Adrenal gland (tissue), 9 donors: ENCODE measurements at regions not wholly inside any gene's neighbourhood (a gene's known extent, or its start where the extent isn't known, plus 50 kb on each side); places are given as distances from the start of the nearest gene placed in this dataset.

Source experiments
- DNase-seq, 7 donors: peaks; one replicate each; pipeline ENCODE4 v3.0.0-alpha.2; 2019 to 2020
- H3K27ac ChIP-seq, 5 donors: fragments of 200-600 bp; sonication (generic) in 4 of 5; 1 replicate in 3 of 5; 2 replicates in 2 of 5; pipeline versions ENCODE4 v1.5.1 to v1.8.0; 2016 to 2020; ENCODE audit warnings: mild to moderate bottlenecking in 1 of 5
- H3K27me3 ChIP-seq: fragments of 200-600 bp; 2 replicates; pipeline ENCODE4 v1.8.0; 2021
- H3K36me3 ChIP-seq, 2 donors: fragments of 200-600 bp; replicated peaks in 1 of 2; 1 replicate in 1 of 2; 2 replicates in 1 of 2; pipeline versions ENCODE4 v1.5.1 to v1.8.0; 2018 to 2022
- H3K4me1 ChIP-seq, 2 donors: fragments of 200-600 bp; replicated peaks in 1 of 2; 1 replicate in 1 of 2; 2 replicates in 1 of 2; pipeline versions ENCODE4 v1.5.1 to v1.8.0; 2018 to 2021
- H3K4me3 ChIP-seq, 4 donors: fragments of 200-600 bp; sonication (generic) in 3 of 4; one replicate each; pipeline ENCODE4 v1.5.1; 2016 to 2018
- H3K9me3 ChIP-seq, 3 donors: fragments of 200-600 bp; sonication (generic) in 1 of 3; replicated peaks in 1 of 3; 1 replicate in 2 of 3; 2 replicates in 1 of 3; pipeline versions ENCODE4 v1.5.1 to v1.8.0; 2016 to 2021
- POLR2A ChIP-seq, 2 donors: fragments of 450-650 bp; IDR thresholded peaks; one replicate each; pipeline ENCODE4 v1.6.1; 2017; ENCODE audit warnings: antibody characterized with exemption in 2 of 2, mild to moderate bottlenecking in 2 of 2, moderate library complexity in 1 of 2
- WGBS, 4 donors: extraction: QIAGEN DNeasy Blood & Tissue Kit in 2 of 4; methylation state at CpG; one replicate each; pipeline versions ENCODE4 v1.1.5 to v1.1.7; 2013 to 2017; 5-methylcytosine and 5-hydroxymethylcytosine counted together
- intact Hi-C, 2 donors: fragments of 100-400 bp; cut with DNase I; formaldehyde crosslinking; loops; one replicate each; pipeline versions ENCODE4 v1.14.1 to v1.15.0; 2022 to 2023
- TF ChIP-seq, protein P1 (sequence below), 6 experiments: fragments of 450-650 bp in 4 of 6; fragments of 200-600 bp in 2 of 6; sonication (generic) in 1 of 6; IDR thresholded peaks; 1 replicate in 5 of 6; 2 replicates in 1 of 6; pipeline versions ENCODE4 v1.5.1 to v1.8.0; 2016 to 2021; ENCODE audit warnings: antibody characterized with exemption in 6 of 6, mild to moderate bottlenecking in 2 of 6, moderate library complexity in 1 of 6
- donor health status: healthy with polysubstance abuse.
- donor health status: Bipolar disorder and iron deficiency.
- donor health status: DM: yes; HTN: yes; CAD: no.
- donor health status: DM: no; HTN: no; CAD: no.
- donor health status: DM: no; HTN: no; CAD: no.

DNA sequence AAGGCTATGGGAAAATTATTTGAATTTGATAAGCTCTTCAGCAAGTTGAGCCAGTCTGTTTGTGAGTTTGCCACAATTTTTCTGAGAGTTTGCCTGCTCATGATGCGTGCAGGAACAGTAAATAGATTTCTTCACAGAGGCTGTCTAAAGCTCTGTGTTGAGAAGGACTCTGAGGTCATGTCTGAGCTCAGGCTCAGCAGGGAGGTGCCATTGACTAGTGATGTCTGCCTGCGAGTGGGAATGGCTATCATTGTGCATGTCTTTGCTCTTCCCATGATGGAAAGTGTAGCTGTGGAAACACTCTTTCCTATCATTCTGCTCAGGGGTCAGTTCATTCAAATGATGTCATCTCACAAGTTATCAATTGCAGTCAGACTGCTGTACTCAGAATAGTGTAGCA, 142.8 kb downstream of the RASEF start:
- H3K4me3 ChIP-seq = no peak overlapping the region
- WGBS, 4 donors = 53 to 70% (median 61%) methylated on average over 2 of the region's 2 CpGs
- H3K36me3 ChIP-seq = no peaks in the 10 kb centered on the region
- H3K27me3 ChIP-seq = peaks cover 5% of the 10 kb centered on the region
- no peaks in the 10 kb centered on the region for H3K4me1 ChIP-seq
- no peak for TF ChIP-seq POLR2A (IDR thresholded peaks at IDR 0.05)
- TF ChIP-seq, protein P1, sequence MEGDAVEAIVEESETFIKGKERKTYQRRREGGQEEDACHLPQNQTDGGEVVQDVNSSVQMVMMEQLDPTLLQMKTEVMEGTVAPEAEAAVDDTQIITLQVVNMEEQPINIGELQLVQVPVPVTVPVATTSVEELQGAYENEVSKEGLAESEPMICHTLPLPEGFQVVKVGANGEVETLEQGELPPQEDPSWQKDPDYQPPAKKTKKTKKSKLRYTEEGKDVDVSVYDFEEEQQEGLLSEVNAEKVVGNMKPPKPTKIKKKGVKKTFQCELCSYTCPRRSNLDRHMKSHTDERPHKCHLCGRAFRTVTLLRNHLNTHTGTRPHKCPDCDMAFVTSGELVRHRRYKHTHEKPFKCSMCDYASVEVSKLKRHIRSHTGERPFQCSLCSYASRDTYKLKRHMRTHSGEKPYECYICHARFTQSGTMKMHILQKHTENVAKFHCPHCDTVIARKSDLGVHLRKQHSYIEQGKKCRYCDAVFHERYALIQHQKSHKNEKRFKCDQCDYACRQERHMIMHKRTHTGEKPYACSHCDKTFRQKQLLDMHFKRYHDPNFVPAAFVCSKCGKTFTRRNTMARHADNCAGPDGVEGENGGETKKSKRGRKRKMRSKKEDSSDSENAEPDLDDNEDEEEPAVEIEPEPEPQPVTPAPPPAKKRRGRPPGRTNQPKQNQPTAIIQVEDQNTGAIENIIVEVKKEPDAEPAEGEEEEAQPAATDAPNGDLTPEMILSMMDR (IDR thresholded peaks at IDR 0.05) = no peak
- intact Hi-C loops = no loop called here
- H3K9me3 ChIP-seq = no peaks in the 10 kb centered on the region
- H3K27ac ChIP-seq = no peak overlapping the region
- no peak for DNase-seq

DNA sequence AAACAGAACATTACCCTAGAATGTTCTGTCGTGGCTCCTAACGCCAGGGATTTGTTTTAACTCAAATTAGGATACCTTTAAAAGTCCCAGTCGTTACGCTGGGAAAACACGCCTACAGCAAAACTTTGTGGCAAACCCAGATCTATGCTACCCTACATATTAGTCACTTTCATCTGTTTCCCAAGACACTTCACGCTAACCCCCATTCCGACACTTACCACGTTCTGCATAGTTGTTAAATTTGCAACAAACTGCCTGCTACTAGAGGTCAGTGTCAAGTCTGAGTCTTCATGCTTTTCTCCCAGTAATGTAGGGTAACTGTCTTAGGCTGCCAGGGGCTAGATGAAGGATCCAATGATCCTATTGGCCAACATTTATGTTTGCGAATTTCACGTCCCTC, 140.3 kb downstream of the RASEF start:
- TF ChIP-seq POLR2A (IDR thresholded peaks at IDR 0.05) = no peak
- TF ChIP-seq, protein P1 (IDR thresholded peaks at IDR 0.05) = no peak
- WGBS, 4 donors = 86 to 88% (median 86%) methylated on average over 10 of the region's 10 CpGs
- no peaks in the 10 kb centered on the region for H3K4me1 ChIP-seq
- H3K27me3 ChIP-seq = peaks cover 5% of the 10 kb centered on the region
- no peaks in the 10 kb centered on the region for H3K36me3 ChIP-seq
- H3K27ac ChIP-seq = no peak overlapping the region
- H3K4me3 ChIP-seq = no peak overlapping the region
- intact Hi-C loops = no loop called here
- no peak for DNase-seq
- no peaks in the 10 kb centered on the region for H3K9me3 ChIP-seq

DNA sequence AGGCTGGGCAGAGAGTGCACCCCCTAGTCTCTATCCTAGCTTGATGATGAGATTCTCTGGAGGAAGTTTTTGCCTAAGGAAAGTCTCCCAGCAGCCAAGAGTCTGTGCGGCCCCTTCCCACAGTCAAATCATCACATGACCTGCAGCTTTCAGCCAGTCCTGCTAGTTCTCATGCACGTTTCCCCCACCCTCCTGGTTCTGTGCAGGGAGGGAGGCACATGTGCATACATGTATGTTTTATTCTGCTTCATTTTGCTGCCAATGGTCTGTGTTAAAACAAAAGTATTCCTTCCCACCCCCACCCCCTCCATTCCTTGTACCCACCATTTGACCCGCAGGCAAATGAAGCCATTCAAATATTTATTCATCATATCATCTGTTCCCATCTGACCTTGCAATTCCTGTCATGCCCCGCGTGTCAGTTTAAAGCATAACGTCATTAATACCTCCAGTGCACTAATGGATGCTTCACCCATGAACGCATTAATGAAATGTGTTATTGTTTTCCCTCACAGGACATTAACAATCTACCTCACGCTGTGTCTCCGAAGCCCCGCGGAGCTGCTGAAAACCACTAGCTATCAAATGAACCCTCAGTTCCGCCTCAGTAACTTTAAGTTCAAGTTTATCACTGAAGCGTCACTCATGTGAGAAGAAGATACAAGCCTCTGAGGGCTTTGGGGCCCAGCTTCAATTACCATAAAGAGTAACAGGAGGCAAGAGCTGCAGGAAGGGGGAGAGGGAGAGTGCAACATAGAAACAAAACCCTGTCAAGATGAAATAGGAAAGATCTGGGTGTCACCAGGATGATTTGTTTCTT, 139.6 kb downstream of the RASEF start:
- Histone ChIP-seq H3K27ac (no peak overlapping the region), H3K36me3 (no peaks in the 10 kb centered on the region), H3K27me3 (peaks cover 5% of the 10 kb centered on the region), H3K4me3 (no peak overlapping the region), H3K9me3 (no peaks in the 10 kb centered on the region), H3K4me1 (no peaks in the 10 kb centered on the region)
- intact Hi-C loops = no loop called here
- no peak for DNase-seq
- no peak for TF ChIP-seq POLR2A (IDR thresholded peaks at IDR 0.05)
- TF ChIP-seq, protein P1 (IDR thresholded peaks at IDR 0.05) = no peak
- WGBS, 4 donors = 37 to 46% (median 41%) methylated on average over 13 of the region's 13 CpGs

DNA sequence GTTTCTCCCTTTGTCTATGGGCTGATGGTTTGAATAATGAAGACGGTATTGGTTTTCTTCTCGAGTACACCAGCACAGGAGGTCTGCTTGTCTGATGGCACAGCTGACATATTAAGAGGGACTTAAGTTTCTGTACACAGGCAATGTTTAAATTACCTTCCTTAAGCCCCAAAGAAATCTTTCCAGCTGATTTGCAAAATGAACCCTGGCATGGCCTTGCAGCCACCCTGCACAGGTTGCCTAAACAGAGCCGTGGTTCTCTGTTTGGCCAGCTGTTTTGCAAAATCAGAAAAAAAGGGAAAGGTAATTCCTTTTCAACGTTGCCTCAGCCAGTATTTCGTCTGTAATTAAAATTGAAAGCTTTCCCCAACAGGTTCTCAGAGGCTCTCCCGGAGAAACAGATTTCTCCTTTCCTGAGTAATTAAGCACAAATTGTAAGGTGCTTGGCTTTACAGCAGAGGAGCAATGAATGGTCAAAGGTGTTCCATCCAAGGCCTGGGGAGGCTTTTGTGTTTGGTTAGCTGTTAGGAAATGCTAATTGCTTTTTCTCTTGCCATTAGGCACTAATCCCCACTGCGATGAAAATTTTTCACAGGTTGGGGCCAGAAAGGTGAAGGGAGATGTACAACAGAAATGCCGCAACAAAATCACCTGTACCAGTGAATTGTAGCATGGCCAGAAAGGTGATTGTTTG, 138.9 kb downstream of the RASEF start:
- Histone ChIP-seq H3K36me3 (no peaks in the 10 kb centered on the region), H3K27ac (no peak overlapping the region), H3K4me1 (no peaks in the 10 kb centered on the region), H3K9me3 (no peaks in the 10 kb centered on the region), H3K27me3 (peaks cover 5% of the 10 kb centered on the region), H3K4me3 (no peak overlapping the region)
- intact Hi-C loops = no loop called here
- WGBS, 4 donors = 67 to 78% (median 72%) methylated on average over 8 of the region's 8 CpGs
- DNase-seq = no peak
- TF ChIP-seq, protein P1 (IDR thresholded peaks at IDR 0.05) = no peak
- no peak for TF ChIP-seq POLR2A (IDR thresholded peaks at IDR 0.05)
